ENCODE measurements at regions not wholly inside any gene's neighbourhood (a gene's known extent, or its start where the extent isn't known, plus 50 kb on each side); places are given as distances from the start of the nearest gene placed in this dataset.
"Not testable (repeated sequence)": the region's sequence is repeated elsewhere in the genome, so short reads cannot be mapped to it uniquely, and the experiment has no call there.

GRCh38 chr1:29684141-29684540 is 447.8 kb downstream of the PTPRU start:
- DNase-seq (ENCODE audit: low read depth in 2 of 2, low spot score in 1 of 2): no peak

GRCh38 chr1:29683472-29683871 is 447.1 kb downstream of the PTPRU start:
- DNase-seq (ENCODE audit: low read depth in 2 of 2, low spot score in 1 of 2): no peak

GRCh38 chr1:29682919-29683295 is 446.6 kb downstream of the PTPRU start:
- DNase-seq (ENCODE audit: low read depth in 2 of 2, low spot score in 1 of 2): no peak

DNA sequence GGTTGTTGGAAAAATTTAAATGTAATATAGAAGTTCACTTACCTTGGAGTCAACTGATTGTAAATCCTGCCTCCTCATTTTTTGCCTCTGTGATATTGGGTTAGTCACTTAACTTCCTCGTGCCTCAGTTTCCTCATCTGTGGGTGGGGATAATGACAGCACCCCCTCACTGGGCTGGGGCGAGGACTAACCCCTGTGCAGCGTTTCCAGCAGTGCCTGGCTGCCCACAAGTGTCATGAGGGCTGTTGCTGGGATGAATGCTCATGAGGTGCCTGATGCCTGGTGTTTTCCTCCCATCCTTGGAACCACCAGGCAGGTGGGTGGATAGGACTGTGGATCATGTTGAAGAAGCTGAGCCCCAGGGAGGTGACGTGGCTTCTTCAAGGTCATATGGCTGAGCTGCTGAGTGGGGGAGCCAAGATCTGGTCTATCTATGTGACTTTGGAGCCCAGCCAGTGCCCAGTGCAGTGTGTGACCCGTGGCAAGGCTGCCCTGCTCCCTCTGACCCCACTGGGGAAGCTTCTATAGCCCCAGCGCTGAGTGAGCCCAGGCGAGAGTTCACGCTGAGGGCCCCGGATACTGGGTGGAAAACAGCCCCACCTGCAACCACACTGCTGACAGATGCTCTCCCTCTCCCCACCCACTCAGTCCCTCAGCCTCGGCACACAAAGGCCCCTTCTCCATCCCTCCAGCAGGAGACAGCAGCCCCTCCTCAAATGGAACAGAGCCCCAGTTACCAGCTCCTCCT is 446.0 kb downstream of the PTPRU start:
- DNase-seq (ENCODE audit: low read depth in 2 of 2, low spot score in 1 of 2): no peak

- not testable (repeated sequence) for DNase-seq (ENCODE audit: low read depth in 2 of 2, low spot score in 1 of 2)
Observed at GRCh38 chr1:29681416-29681815, 445.1 kb downstream of the PTPRU start.

GRCh38 chr1:29679828-29680558 is 443.7 kb downstream of the PTPRU start:
- DNase-seq (ENCODE audit: low read depth in 2 of 2, low spot score in 1 of 2): no peak

DNA sequence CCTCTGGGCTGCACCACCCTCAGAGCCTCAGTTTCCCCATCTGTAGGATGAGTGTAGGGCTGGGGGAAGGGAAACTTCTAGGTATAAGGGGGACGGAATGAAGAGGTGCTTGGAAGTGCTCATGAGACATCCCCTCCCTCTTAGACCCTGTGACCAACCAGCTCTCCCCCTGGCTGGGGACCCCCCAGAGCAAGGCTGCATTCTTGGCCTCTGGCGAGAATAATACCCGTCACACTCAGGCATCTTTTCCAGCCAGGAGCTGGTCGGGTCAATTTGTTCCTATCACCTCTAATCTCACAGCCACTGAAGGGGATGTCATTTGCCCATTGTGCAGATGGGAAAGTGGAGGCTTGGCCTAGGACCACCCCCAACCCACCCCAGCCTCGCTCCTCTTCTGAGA is 443.0 kb downstream of the PTPRU start:
- no peak for DNase-seq (ENCODE audit: low read depth in 2 of 2, low spot score in 1 of 2)

- DNase-seq (ENCODE audit: low read depth in 2 of 2, low spot score in 1 of 2): no peak
Observed at GRCh38 chr1:29677028-29678024, 441.0 kb downstream of the PTPRU start.

DNA sequence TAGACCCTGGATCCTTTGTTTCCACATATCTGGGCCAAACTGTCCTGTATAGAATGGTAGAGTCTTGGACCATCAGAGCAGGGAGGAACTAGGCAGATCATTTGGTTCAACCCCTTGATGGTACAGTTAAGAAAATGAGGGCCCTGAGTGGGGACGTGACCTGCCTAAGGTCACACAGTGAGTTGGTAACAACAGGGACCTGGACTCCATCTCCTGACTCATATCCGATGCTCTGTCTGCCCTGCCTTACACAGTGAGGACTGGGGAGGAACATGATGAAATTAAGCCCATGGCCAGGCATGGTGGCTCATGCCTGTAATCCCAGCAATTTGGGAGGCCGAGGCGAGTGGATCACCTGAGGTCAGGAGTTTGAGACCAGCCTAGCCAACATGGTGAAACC is 440.2 kb downstream of the PTPRU start:
- DNase-seq (ENCODE audit: low read depth in 2 of 2, low spot score in 1 of 2): no peak

GRCh38 chr1:29675481-29676263 is 439.4 kb downstream of the PTPRU start:
- no peak for DNase-seq (ENCODE audit: low read depth in 2 of 2, low spot score in 1 of 2)

DNA sequence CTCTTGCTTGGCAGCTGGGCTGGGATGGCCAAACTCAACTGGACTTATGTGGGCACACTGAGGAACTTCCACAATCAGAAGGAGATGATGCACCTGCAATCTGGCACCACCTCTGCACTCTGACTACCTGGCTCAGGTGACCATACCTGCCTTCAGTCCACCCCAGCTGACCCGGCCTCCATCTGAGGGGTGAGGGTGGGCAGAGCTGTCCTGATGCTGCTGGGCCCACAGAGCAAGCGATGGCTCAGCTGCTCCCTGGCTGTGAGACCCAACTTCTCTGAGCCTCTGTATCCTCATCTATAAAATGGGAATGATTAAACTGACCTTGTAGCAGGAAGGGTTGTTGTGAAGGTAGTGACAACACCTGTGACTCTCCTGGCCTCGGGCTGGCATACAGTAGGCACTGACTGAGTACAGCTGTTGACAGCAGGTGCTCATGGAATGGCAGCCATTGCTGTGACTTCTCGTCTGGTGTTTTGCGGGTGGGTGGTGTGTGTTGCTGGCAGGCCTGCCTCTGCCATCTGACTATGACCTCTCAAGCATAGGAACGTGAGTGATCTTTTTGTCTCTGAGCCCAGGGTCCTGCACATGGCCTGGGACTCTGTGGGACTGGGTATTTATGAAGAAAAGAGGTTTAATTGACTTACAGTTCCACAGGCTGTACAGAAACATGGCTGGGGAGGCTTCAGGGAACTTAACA is 438.5 kb downstream of the PTPRU start:
- DNase-seq (ENCODE audit: low read depth in 2 of 2, low spot score in 1 of 2): no peak

DNA sequence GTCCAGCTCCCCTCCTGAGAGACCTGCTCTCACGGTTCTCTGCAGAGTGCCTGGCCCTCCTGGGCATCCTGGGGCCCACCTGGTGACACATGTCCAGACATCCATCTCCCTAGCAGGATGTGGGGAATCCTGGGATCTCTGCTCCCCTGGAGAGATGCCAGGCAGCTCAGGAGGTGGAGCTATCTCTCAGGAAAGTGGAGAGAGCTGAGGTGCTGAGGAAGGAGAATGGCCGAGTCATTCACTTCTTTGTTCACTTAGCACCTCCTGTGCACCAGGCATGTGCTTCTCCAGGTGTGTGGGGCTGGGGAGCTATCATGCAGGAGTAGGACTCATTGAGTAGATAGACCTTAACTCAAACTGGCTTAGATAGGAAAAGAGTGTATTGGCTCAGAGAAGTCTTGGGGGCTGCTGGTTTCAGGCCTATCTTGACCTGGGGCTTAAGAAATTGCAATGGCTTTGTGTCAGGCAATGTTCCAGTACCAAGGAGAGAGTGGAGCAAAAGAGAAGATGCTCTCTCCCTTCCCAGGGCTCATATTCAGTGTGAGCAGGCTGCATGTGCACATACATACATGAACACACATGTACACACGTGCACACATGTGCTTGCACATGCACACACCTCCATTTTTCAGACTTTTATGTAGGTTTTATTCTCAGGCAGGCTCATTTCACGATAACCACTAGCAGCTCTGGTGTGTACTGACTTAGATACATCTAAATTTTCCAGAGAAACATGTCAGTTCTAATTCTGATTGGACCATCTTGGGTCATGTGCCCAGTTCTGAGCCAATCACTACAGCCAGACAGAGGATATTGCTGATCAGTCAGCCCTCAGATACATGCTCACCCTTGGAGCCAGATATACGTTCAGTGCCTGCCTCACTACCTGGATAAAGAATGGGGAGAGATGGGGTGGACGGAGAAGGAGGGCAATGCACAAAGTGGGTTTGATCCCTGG is 437.6 kb downstream of the PTPRU start:
- no peak for DNase-seq (ENCODE audit: low read depth in 2 of 2, low spot score in 1 of 2)

GRCh38 chr1:29673228-29673500 is 436.8 kb downstream of the PTPRU start:
- no peak for DNase-seq (ENCODE audit: low read depth in 2 of 2, low spot score in 1 of 2)

GRCh38 chr1:29672416-29673227 is 436.3 kb downstream of the PTPRU start:
- DNase-seq (ENCODE audit: low read depth in 2 of 2, low spot score in 1 of 2): no peak

GRCh38 chr1:29671446-29672356 is 435.4 kb downstream of the PTPRU start:
- DNase-seq (ENCODE audit: low read depth in 2 of 2, low spot score in 1 of 2): no peak

DNA sequence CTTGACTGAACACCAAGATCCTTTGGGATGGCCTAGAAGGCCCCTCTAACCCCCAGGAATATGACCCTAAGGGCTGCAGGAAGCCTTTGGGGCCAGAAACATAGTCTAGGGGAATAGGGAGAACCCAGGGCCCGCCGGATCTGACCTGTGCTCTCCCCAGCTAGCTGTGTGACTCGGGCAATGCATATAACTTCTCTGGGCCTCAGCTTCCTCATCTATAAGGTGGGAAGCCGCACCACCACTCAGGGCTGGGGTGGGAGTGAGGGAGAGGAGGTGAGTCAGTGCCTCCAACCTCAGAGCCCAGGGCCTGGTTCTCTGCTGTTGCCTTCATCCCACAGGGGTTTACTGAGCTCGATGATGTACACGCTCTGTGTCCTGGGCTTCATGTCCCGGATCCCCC is 434.4 kb downstream of the PTPRU start:
- no peak for DNase-seq (ENCODE audit: low read depth in 2 of 2, low spot score in 1 of 2)

GRCh38 chr1:29669912-29670311 is 433.6 kb downstream of the PTPRU start:
- no peak for DNase-seq (ENCODE audit: low read depth in 2 of 2, low spot score in 1 of 2)

Measured in stimulated activated CD8-positive, alpha-beta memory T cell treated with anti-CD3 and anti-CD28 coated beads, Interleukin-4, amount 100 ng/mL, for 1 hour (primary cell).